ENCODE measurements at regions not wholly inside any gene's neighbourhood (a gene's known extent, or its start where the extent isn't known, plus 50 kb on each side); places are given as distances from the start of the nearest gene placed in this dataset.

GRCh38 chrX:39922488-39922887, 175.3 kb downstream of the BCOR start:
- DNase-seq (no peak), ATAC-seq (ENCODE audit: low read depth) (no peak)
- Histone ChIP-seq H3K4ac (ENCODE audit: low read depth, low read length) (no peak overlapping the region), H3K27ac (ENCODE audit: insufficient read depth, low read length) (no peak overlapping the region), H2BK15ac (ENCODE audit: low read depth, low read length) (no peak overlapping the region), H2BK5ac (ENCODE audit: low read depth, low read length, poor library complexity, severe bottlenecking) (no peak overlapping the region), H2BK120ac (ENCODE audit: low read depth, low read length) (no peak overlapping the region), H4K20me1 (ENCODE audit: insufficient read depth, low read length) (no peaks in the 10 kb centered on the region), H3K9ac (ENCODE audit: low read depth, low read length) (no peak overlapping the region), H3K4me2 (ENCODE audit: low read depth, low read length) (no peak overlapping the region), H2AK9ac (replicated peaks; ENCODE audit: low read depth, low read length, poor library complexity) (no peak overlapping the region), H2AK5ac (ENCODE audit: low read depth, low read length) (no peak overlapping the region), H2AFZ (replicated peaks; ENCODE audit: low read length, poor library complexity) (no peak overlapping the region), H3K56ac (ENCODE audit: extremely low read depth, insufficient read depth, low read length) (no peak overlapping the region), H4K5ac (ENCODE audit: low read depth, low read length) (no peak overlapping the region), H3K9me1 (ENCODE audit: insufficient read depth, low read length) (no peaks in the 10 kb centered on the region), H4K8ac (ENCODE audit: low read depth in 2 of 2, low read length in 2 of 2) (no peak overlapping the region), H3K4me3 (ENCODE audit: insufficient read depth, low read depth, low read length) (no peak overlapping the region), H3K27me3 (ENCODE audit: control insufficient read depth, insufficient read depth, low read length) (peaks cover 29% of the 10 kb centered on the region), H4K91ac (ENCODE audit: insufficient read depth, low read depth, low read length) (no peak overlapping the region), H3K9me3 (ENCODE audit: control insufficient read depth, insufficient read depth, low read length) (peaks cover 1% of the 10 kb centered on the region; the same call in 1 of the 2 replicates), H3K4me1 (ENCODE audit: control insufficient read depth, insufficient read depth, low read length) (no peaks in the 10 kb centered on the region), H3K23ac (ENCODE audit: low read depth, low read length) (no peak overlapping the region), H3K14ac (replicated peaks; ENCODE audit: low read depth, low read length) (no peak overlapping the region), H3K79me1 (ENCODE audit: low read depth in 1 of 2, low read length in 2 of 2) (no peaks in the 10 kb centered on the region), H3K36me3 (ENCODE audit: control insufficient read depth, insufficient read depth, low read length) (no peaks in the 10 kb centered on the region), H2BK20ac (ENCODE audit: low read depth, low read length) (no peak overlapping the region), H3K18ac (ENCODE audit: low read depth, low read length) (no peak overlapping the region)
- TF ChIP-seq USF2 (IDR thresholded peaks at IDR 0.05; ENCODE audit: low read depth, low read length): no peak
- TF ChIP-seq SMC3 (IDR thresholded peaks at IDR 0.05; ENCODE audit: low read depth, low read length): no peak
- no peak for TF ChIP-seq POLR2A (IDR thresholded peaks at IDR 0.05; ENCODE audit: low read depth, low read length)
- no peak for TF ChIP-seq MAZ (IDR thresholded peaks at IDR 0.05; ENCODE audit: borderline replicate concordance, low read depth, low read length)
- no peak for TF ChIP-seq RFX5 (IDR thresholded peaks at IDR 0.05; ENCODE audit: low read depth, low read length)
- no peak for TF ChIP-seq RCOR1 (IDR thresholded peaks at IDR 0.05; ENCODE audit: insufficient replicate concordance, low read length)
- no peak for TF ChIP-seq CTCF (conservative IDR thresholded peaks at IDR 0.05; ENCODE audit: low read depth, low read length)
- TF ChIP-seq ELK1 (IDR thresholded peaks at IDR 0.05; ENCODE audit: borderline replicate concordance, low read depth, low read length): no peak
- TF ChIP-seq CEBPB (IDR thresholded peaks at IDR 0.05; ENCODE audit: low read depth, low read length): no peak
- no peak for TF ChIP-seq MAFK (IDR thresholded peaks at IDR 0.05; ENCODE audit: low read depth, low read length)
- BruUV-seq (replicated peaks): no TSS peak
- ChIA-PET CTCF (no interaction called here), POLR2A (ENCODE audit: unreplicated experiment) (no interaction called here)
- in situ Hi-C loops (cut with MboI; ENCODE audit: low sequenced_read_pairs) (no loop called here), intact Hi-C loops (cut with micrococcal nuclease) (no loop called here), dilution Hi-C loops (cut with HindIII; ENCODE audit: low sequenced_read_pairs, unreplicated experiment) (no loop called here)
- WGBS, 2 experiments (ENCODE audit: extremely low coverage in 2 of 2, insufficient read length in 1 of 2): no CpG with 5 or more reads among the region's 2 CpGs

Measured in IMR-90 (cell line).